ENCODE measurements at regions not wholly inside any gene's neighbourhood (a gene's known extent, or its start where the extent isn't known, plus 50 kb on each side); places are given as distances from the start of the nearest gene placed in this dataset.

DNA sequence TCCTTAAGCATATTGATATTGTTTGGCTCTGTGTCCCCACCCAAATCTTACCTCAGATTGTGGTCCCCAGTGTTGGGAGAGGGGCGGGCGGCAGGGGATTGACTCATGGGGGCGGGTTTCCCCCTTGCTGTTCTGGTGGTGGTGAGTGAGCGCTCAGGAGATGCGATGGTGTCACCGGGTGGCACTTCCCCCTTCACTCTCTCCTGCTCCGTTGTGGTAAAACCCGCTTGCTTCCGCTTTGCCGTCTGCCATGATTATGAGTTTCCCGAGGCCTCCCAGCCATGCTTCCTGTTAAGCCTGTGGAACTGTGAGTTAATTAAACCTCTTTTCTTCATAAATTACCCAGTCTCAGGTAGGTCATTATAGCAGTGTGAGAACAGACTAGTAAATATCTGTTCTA, 229.1 kb downstream of the IRX2 start:
- no peaks in the 10 kb centered on the region for H3K4me1 ChIP-seq (ENCODE audit: insufficient read depth)
- Mint-ChIP-seq H3K36me3 (ENCODE audit: low read depth) (no peaks in the 10 kb centered on the region), H3K4me3 (no peak overlapping the region), H3K27ac (no peak overlapping the region), H3K4me1 (peaks cover 7% of the 10 kb centered on the region; the same call in 1 of the 3 replicates), H3K27me3 (ENCODE audit: insufficient read depth, low read depth, poor library complexity) (peaks cover 7% of the 10 kb centered on the region), H3K9me3 (peaks cover 4% of the 10 kb centered on the region; the same call in 1 of the 3 replicates)
- DNase-seq (ENCODE audit: low spot score) (no peak), ATAC-seq (no peak)
- H3K79me2 ChIP-seq (replicated peaks; ENCODE audit: insufficient read depth) = no peaks in the 10 kb centered on the region
- H3K4me2 ChIP-seq = no peak overlapping the region
- no peaks in the 10 kb centered on the region for H3K36me3 ChIP-seq (ENCODE audit: insufficient read depth)
- TF ChIP-seq EZH2 (IDR thresholded peaks at IDR 0.05; ENCODE audit: low read depth, unreplicated experiment) = no peak
- no peak for TF ChIP-seq JUNB (IDR thresholded peaks at IDR 0.05; ENCODE audit: unreplicated experiment)
- TF ChIP-seq EZH2phosphoT487 (IDR thresholded peaks at IDR 0.05; ENCODE audit: unreplicated experiment) = no peak
- no peak for TF ChIP-seq ZNF331 (CRISPR knock-in tag; IDR thresholded peaks at IDR 0.05; ENCODE audit: low read depth)
- TF ChIP-seq STAT1 (IDR thresholded peaks at IDR 0.05; ENCODE audit: unreplicated experiment) = no peak
- TF ChIP-seq, protein P1, sequence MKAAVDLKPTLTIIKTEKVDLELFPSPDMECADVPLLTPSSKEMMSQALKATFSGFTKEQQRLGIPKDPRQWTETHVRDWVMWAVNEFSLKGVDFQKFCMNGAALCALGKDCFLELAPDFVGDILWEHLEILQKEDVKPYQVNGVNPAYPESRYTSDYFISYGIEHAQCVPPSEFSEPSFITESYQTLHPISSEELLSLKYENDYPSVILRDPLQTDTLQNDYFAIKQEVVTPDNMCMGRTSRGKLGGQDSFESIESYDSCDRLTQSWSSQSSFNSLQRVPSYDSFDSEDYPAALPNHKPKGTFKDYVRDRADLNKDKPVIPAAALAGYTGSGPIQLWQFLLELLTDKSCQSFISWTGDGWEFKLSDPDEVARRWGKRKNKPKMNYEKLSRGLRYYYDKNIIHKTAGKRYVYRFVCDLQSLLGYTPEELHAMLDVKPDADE (IDR thresholded peaks at IDR 0.05) = no peak
- TF ChIP-seq, protein P2, sequence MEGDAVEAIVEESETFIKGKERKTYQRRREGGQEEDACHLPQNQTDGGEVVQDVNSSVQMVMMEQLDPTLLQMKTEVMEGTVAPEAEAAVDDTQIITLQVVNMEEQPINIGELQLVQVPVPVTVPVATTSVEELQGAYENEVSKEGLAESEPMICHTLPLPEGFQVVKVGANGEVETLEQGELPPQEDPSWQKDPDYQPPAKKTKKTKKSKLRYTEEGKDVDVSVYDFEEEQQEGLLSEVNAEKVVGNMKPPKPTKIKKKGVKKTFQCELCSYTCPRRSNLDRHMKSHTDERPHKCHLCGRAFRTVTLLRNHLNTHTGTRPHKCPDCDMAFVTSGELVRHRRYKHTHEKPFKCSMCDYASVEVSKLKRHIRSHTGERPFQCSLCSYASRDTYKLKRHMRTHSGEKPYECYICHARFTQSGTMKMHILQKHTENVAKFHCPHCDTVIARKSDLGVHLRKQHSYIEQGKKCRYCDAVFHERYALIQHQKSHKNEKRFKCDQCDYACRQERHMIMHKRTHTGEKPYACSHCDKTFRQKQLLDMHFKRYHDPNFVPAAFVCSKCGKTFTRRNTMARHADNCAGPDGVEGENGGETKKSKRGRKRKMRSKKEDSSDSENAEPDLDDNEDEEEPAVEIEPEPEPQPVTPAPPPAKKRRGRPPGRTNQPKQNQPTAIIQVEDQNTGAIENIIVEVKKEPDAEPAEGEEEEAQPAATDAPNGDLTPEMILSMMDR (conservative IDR thresholded peaks at IDR 0.05; ENCODE audit: low read depth in 2 of 2) = no peak
- no peak for TF ChIP-seq NANOG (IDR thresholded peaks at IDR 0.05; ENCODE audit: borderline replicate concordance)
- TF ChIP-seq POLR2AphosphoS5 (IDR thresholded peaks at IDR 0.05; ENCODE audit: low read depth) = no peak
- no peak for TF ChIP-seq ZNF114 (CRISPR knock-in tag; IDR thresholded peaks at IDR 0.05)
- TF ChIP-seq, protein P3, sequence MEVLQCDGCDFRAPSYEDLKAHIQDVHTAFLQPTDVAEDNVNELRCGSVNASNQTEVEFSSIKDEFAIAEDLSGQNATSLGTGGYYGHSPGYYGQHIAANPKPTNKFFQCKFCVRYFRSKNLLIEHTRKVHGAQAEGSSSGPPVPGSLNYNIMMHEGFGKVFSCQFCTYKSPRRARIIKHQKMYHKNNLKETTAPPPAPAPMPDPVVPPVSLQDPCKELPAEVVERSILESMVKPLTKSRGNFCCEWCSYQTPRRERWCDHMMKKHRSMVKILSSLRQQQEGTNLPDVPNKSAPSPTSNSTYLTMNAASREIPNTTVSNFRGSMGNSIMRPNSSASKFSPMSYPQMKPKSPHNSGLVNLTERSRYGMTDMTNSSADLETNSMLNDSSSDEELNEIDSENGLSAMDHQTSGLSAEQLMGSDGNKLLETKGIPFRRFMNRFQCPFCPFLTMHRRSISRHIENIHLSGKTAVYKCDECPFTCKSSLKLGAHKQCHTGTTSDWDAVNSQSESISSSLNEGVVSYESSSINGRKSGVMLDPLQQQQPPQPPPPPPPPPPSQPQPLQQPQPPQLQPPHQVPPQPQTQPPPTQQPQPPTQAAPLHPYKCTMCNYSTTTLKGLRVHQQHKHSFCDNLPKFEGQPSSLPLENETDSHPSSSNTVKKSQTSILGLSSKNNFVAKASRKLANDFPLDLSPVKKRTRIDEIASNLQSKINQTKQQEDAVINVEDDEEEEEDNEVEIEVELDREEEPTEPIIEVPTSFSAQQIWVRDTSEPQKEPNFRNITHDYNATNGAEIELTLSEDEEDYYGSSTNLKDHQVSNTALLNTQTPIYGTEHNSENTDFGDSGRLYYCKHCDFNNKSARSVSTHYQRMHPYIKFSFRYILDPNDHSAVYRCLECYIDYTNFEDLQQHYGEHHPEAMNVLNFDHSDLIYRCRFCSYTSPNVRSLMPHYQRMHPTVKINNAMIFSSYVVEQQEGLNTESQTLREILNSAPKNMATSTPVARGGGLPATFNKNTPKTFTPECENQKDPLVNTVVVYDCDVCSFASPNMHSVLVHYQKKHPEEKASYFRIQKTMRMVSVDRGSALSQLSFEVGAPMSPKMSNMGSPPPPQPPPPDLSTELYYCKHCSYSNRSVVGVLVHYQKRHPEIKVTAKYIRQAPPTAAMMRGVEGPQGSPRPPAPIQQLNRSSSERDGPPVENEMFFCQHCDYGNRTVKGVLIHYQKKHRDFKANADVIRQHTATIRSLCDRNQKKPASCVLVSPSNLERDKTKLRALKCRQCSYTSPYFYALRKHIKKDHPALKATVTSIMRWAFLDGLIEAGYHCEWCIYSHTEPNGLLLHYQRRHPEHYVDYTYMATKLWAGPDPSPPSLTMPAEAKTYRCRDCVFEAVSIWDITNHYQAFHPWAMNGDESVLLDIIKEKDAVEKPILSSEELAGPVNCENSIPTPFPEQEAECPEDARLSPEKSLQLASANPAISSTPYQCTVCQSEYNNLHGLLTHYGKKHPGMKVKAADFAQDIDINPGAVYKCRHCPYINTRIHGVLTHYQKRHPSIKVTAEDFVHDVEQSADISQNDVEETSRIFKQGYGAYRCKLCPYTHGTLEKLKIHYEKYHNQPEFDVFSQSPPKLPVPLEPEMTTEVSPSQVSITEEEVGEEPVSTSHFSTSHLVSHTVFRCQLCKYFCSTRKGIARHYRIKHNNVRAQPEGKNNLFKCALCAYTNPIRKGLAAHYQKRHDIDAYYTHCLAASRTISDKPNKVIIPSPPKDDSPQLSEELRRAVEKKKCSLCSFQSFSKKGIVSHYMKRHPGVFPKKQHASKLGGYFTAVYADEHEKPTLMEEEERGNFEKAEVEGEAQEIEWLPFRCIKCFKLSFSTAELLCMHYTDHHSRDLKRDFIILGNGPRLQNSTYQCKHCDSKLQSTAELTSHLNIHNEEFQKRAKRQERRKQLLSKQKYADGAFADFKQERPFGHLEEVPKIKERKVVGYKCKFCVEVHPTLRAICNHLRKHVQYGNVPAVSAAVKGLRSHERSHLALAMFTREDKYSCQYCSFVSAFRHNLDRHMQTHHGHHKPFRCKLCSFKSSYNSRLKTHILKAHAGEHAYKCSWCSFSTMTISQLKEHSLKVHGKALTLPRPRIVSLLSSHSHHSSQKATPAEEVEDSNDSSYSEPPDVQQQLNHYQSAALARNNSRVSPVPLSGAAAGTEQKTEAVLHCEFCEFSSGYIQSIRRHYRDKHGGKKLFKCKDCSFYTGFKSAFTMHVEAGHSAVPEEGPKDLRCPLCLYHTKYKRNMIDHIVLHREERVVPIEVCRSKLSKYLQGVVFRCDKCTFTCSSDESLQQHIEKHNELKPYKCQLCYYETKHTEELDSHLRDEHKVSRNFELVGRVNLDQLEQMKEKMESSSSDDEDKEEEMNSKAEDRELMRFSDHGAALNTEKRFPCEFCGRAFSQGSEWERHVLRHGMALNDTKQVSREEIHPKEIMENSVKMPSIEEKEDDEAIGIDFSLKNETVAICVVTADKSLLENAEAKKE (CRISPR knock-in tag; IDR thresholded peaks at IDR 0.05) = no peak
- TF ChIP-seq CREB1 (CRISPR knock-in tag; IDR thresholded peaks at IDR 0.05; ENCODE audit: low read depth) = no peak
- H3F3A ChIP-seq (replicated peaks; ENCODE audit: low read depth) = no peaks in the 10 kb centered on the region
- H2AFZ ChIP-seq = no peak overlapping the region
- H3K27ac ChIP-seq (ENCODE audit: low read depth) = no peak overlapping the region
- no peak overlapping the region for H3K4me3 ChIP-seq
- H3K9me2 ChIP-seq (ENCODE audit: insufficient read depth) = no peaks in the 10 kb centered on the region
- no peaks in the 10 kb centered on the region for H3K27me3 ChIP-seq (ENCODE audit: insufficient read depth)
- H4K20me1 ChIP-seq (replicated peaks; ENCODE audit: insufficient read depth) = no peaks in the 10 kb centered on the region

Measured in GM23338 (cell line).